Activated CD4-positive, alpha-beta T cell treated with anti-CD3 and anti-CD28 coated beads, Interleukin-2, amount 10 ng/mL, durations not matched to agents 7 days and 5 days (primary cell): ENCODE measurements at regions not wholly inside any gene's neighbourhood (a gene's known extent, or its start where the extent isn't known, plus 50 kb on each side); places are given as distances from the start of the nearest gene placed in this dataset.

ENCODE experiments used
- CTCF ChIA-PET: fragments of 350-600 bp; sonication (Branson Sonifier 250); formaldehyde crosslinking; loops from one replicate; lab custom pipeline; 2021; ENCODE audit warnings: antibody characterized with exemption; lab: Charles Lee
- POLR2A ChIA-PET: fragments of 350-600 bp; sonication (Branson Sonifier 250); formaldehyde crosslinking; loops from one replicate; lab custom pipeline; 2021; ENCODE audit warnings: antibody characterized with exemption; lab: Charles Lee
- DNase-seq: peaks from one replicate; pipeline ENCODE4 v3.0.0-alpha.2; 2020
- H3K27ac Mint-ChIP-seq: one replicate; pipeline ENCODE4 v1.8.0; 2021; ENCODE audit warnings: mild to moderate bottlenecking, moderate library complexity, mixed read lengths
- H3K27me3 Mint-ChIP-seq: one replicate; pipeline ENCODE4 v1.8.0; 2021; ENCODE audit warnings: mixed read lengths
- H3K36me3 Mint-ChIP-seq: one replicate; pipeline ENCODE4 v1.8.0; 2021; ENCODE audit warnings: low read depth, mixed read lengths
- H3K4me1 Mint-ChIP-seq: one replicate; pipeline ENCODE4 v1.8.0; 2021; ENCODE audit warnings: mixed read lengths
- H3K4me3 Mint-ChIP-seq: one replicate; pipeline ENCODE4 v1.8.0; 2021; ENCODE audit warnings: mild to moderate bottlenecking, moderate library complexity, mixed read lengths
- H3K9me3 Mint-ChIP-seq: one replicate; pipeline ENCODE4 v1.8.0; 2021; ENCODE audit warnings: mixed read lengths

DNA sequence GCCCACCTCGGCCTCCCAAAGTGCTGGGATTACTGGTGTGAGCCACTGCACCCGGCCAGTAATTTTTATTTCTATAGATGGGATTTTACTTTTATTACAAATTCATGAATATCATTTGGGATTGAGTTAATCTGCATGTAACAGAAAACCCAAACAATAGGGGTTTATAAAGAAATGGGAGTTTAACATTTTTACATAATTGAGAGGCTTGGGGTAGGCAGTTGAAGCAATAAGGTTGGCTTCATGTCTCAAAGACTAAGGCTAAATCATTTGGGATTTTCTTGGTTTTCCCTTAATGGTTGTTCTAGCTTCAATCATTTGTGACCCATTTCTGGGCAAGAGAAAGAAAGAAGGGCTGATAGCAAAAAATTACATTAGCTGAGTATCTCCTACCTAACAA is 118.7 kb upstream of the FOXD3 start:
- Mint-ChIP-seq H3K27ac (no peak overlapping the region), H3K27me3 (peaks cover 9% of the 10 kb centered on the region), H3K4me1 (no peaks in the 10 kb centered on the region), H3K4me3 (no peak overlapping the region), H3K9me3 (no peaks in the 10 kb centered on the region), H3K36me3 (no peaks in the 10 kb centered on the region)
- CTCF ChIA-PET = no interaction called here
- POLR2A ChIA-PET = no interaction called here
- no peak for DNase-seq

DNA sequence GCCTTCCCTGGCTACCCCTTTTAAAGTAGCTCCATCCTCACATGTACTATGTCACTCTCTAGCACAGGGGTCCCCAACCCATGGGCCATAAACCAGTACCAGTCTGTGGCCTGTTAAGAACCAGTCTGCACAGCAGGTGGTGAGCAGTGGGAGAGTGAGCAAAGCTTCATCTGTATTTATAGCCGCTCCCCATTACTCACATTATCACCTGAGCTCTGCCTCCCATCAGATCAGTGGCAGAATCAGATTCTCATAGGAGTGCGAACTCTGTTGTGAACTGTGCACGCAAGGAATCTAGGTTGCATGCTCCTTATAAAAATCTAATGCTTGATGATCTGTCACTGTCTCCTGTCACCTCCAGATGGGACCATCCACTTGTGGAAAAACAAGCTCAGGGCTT is 116.6 kb upstream of the FOXD3 start:
- H3K4me1 Mint-ChIP-seq = no peaks in the 10 kb centered on the region
- no peaks in the 10 kb centered on the region for H3K36me3 Mint-ChIP-seq
- ChIA-PET CTCF (no interaction called here), POLR2A (no interaction called here)
- peaks cover 2% of the 10 kb centered on the region for H3K27me3 Mint-ChIP-seq
- H3K27ac Mint-ChIP-seq = no peak overlapping the region
- no peak overlapping the region for H3K4me3 Mint-ChIP-seq
- DNase-seq = no peak
- no peaks in the 10 kb centered on the region for H3K9me3 Mint-ChIP-seq

DNA sequence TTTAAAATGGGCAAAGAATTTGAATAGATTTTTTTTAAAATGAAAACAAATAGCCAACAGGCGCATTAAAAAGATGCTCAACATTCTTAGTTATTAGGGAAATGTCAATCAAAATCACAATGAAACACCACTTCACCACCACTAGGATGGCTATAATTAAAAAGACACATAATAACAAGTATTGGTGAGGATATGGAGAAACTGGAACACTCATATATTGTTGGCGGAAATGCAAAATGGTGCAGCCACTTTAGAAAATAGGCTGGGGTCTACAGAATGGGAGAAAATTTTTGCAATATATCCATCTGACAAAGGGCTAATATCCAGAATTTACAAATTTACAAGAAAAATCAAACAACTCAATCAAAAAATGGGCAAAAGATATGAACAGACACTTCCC is 107.8 kb upstream of the FOXD3 start:
- no peak overlapping the region for H3K4me3 Mint-ChIP-seq
- POLR2A ChIA-PET = no interaction called here
- no peak for DNase-seq
- no peaks in the 10 kb centered on the region for H3K36me3 Mint-ChIP-seq
- no peaks in the 10 kb centered on the region for H3K4me1 Mint-ChIP-seq
- H3K27ac Mint-ChIP-seq = no peak overlapping the region
- CTCF ChIA-PET = no interaction called here
- peaks cover 3% of the 10 kb centered on the region for H3K9me3 Mint-ChIP-seq
- no peaks in the 10 kb centered on the region for H3K27me3 Mint-ChIP-seq

DNA sequence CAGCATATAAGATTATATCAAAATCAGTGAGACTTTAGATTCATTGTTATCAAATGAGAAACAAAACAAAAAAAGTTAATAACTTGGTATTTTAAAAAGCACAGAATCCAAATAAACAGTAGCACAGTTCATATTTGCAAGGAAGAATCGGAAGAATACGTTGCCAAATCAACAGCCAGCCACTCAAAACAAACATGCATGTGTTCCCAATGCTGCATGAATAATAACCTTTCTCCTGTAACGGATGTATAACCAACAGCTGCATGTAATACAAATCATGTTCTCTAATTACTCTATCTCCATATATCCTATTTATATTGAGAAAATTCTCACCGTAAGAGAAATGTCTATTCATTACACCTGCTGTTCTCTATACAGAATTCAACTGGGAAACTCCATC is 98.9 kb upstream of the FOXD3 start:
- H3K4me1 Mint-ChIP-seq = no peaks in the 10 kb centered on the region
- peaks cover 5% of the 10 kb centered on the region for H3K27me3 Mint-ChIP-seq
- no peaks in the 10 kb centered on the region for H3K9me3 Mint-ChIP-seq
- H3K36me3 Mint-ChIP-seq = no peaks in the 10 kb centered on the region
- H3K27ac Mint-ChIP-seq = no peak overlapping the region
- no peak for DNase-seq
- no peak overlapping the region for H3K4me3 Mint-ChIP-seq
- POLR2A ChIA-PET = no interaction called here
- CTCF ChIA-PET = no interaction called here

DNA sequence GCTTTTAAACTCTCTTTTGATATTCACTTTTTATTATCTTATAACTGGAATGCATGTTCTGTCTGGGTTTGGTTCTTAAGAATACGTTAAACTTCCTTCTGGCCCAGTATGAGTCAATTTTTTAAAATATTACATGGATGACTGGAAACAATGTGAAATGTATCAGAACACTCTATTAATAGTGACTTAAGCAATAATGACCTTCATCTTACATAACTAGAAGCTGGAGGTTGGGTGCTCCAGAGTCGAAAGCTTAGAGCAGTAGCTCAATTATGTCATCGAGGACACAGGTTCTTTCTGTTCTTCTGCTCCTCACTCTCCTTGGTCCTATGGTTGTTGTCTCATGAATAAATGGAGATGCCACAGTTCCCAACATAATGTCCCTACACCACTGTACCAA is 91.6 kb upstream of the FOXD3 start:
- Mint-ChIP-seq H3K9me3 (no peaks in the 10 kb centered on the region), H3K4me1 (no peaks in the 10 kb centered on the region), H3K36me3 (no peaks in the 10 kb centered on the region), H3K27me3 (peaks cover 2% of the 10 kb centered on the region), H3K4me3 (no peak overlapping the region), H3K27ac (no peak overlapping the region)
- ChIA-PET POLR2A (no interaction called here), CTCF (no interaction called here)
- no peak for DNase-seq

DNA sequence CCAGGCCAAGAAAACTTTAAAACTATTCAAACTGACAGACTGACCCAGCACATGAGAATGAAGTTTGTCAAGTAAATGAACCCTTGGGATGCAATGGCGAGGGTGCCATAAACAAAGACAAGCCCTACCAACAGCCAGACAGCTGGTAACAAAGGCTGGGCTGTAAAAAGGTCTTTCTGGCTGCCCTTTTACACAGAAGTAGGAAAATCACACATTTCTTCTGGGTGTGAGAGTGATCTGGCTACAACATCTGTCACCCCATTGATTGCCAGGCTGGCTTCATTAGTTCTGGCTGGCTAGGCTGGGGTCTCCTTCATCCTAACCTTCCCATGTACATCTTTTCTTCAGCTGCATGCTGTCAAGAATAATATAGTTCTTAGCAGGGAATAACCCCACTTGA is 83.6 kb upstream of the FOXD3 start:
- DNase-seq = no peak
- Mint-ChIP-seq H3K4me3 (no peak overlapping the region), H3K27ac (no peak overlapping the region), H3K4me1 (no peaks in the 10 kb centered on the region), H3K9me3 (no peaks in the 10 kb centered on the region), H3K36me3 (no peaks in the 10 kb centered on the region), H3K27me3 (no peaks in the 10 kb centered on the region)
- CTCF ChIA-PET = no interaction called here
- POLR2A ChIA-PET = no interaction called here

DNA sequence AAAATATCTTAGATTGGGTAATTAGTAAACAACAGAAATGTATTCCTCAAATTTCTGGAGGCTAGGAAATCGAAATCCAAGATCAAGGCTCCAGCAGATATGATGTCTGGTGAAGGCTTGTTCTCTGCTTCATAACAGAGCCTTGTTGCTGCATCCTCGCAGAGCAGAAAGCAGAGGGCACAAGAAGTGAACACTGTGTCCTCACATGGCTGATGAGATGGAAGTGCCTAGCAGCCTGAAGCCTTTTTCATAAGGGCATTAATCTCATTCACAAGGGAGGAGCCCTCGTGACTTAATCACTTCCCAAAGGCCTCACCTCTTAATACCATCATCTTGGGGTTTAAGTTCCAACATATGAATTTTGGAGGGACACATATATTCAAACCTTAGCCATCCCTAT is 77.2 kb upstream of the FOXD3 start:
- POLR2A ChIA-PET = no interaction called here
- CTCF ChIA-PET = no interaction called here
- Mint-ChIP-seq H3K9me3 (no peaks in the 10 kb centered on the region), H3K36me3 (no peaks in the 10 kb centered on the region), H3K27ac (no peak overlapping the region), H3K27me3 (no peaks in the 10 kb centered on the region), H3K4me3 (no peak overlapping the region), H3K4me1 (no peaks in the 10 kb centered on the region)
- no peak for DNase-seq

DNA sequence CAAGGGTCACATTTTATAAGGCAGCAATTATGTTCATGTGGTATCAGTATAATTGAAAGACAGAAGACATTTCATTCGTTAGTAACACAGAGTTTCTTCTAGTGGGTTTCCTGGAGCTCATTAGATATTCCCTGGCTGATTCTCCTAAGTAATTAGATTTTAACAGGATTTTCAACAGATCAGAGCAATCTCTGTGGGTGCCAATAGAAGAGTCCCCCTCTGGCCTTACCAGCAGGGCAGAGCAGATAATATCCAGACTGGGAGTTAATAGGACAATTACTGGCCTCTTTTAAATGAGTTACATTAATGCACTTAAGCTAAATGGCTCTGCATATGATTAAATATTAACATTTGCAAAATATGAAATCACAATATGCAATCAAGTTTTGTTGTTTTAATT is 74.2 kb upstream of the FOXD3 start:
- Mint-ChIP-seq H3K36me3 (no peaks in the 10 kb centered on the region), H3K27me3 (no peaks in the 10 kb centered on the region), H3K9me3 (no peaks in the 10 kb centered on the region), H3K27ac (no peak overlapping the region), H3K4me1 (no peaks in the 10 kb centered on the region), H3K4me3 (no peak overlapping the region)
- CTCF ChIA-PET = no interaction called here
- POLR2A ChIA-PET = no interaction called here
- DNase-seq = no peak

DNA sequence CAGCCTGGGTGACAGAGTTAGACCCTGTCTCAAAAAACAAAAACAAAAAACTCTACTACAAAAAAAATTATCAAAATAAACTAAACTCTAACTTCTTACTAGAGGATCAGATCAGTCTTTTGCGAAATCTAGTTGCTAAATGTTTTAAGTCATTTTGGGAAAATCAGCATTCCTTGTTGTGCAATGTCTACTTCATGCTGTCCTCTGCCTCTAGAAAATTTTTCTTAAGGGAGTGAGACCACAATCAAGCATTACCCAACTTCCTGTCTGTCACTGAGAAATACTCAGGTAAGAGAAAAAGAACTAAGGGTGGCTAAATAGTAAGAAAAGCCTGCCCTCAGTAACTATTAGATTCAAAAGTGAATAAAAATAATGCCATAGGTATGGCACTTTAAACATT is 67.2 kb upstream of the FOXD3 start:
- no peaks in the 10 kb centered on the region for H3K9me3 Mint-ChIP-seq

DNA sequence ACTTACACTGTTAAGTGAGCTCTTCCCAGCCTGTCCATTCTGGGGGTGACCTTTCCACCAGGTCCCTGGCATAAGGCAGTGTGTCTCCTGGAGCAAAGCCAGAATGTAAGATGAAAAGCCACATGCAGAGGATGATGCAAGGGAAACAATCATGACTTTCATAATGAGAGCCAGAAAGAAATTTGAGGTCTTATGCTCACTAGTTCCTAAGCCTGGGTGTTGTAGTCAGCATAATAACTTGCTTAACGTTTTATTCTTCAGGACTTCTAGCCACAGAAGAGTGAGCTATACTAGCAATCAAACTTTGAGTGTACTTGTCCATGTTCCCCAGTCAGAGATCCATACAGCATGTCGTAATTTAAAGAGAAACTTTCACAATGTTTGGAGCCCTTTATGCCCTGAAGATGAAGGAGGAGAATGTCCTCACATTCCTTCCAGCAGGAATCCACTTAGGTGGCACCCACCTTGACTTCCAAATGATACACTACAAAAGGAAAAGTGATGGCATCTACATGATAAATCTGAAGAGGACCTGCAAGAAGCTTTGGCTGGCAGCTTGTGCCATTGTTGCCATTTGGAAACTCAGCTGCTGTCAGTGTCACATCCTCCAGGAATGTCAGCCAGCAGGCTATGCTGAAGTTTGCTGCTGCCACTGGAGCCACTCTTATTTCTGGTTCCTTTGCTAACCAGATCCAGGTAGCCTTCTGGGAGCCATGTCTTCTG is 60.5 kb upstream of the FOXD3 start:
- H3K9me3 Mint-ChIP-seq = no peaks in the 10 kb centered on the region
- no peak overlapping the region for H3K27ac Mint-ChIP-seq
- ChIA-PET CTCF (no interaction called here), POLR2A (no interaction called here)
- no peak for DNase-seq
- no peak overlapping the region for H3K4me3 Mint-ChIP-seq
- no peaks in the 10 kb centered on the region for H3K36me3 Mint-ChIP-seq
- H3K27me3 Mint-ChIP-seq = no peaks in the 10 kb centered on the region
- H3K4me1 Mint-ChIP-seq = no peaks in the 10 kb centered on the region

More for the DNA sequence above, 67.2 kb upstream of the FOXD3 start:
- Mint-ChIP-seq H3K4me1 (no peaks in the 10 kb centered on the region), H3K4me3 (no peak overlapping the region), H3K27ac (no peak overlapping the region), H3K36me3 (no peaks in the 10 kb centered on the region), H3K27me3 (peaks cover 3% of the 10 kb centered on the region)
- DNase-seq = no peak
- ChIA-PET POLR2A (no interaction called here), CTCF (no interaction called here)

DNA sequence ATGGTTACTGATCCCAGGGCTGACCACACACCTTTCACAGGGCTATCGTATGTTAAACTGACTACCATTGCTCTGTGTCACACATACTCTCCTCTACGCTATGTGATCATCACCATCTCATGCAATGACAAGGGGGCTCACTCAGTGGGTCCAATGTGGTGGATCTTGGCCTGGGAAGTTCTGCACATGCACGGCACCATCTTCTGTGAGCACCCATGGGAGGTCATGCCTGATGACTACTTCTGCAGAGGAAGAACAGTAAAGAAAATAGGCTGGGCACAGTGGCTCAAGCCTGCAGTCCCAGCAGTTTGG is 60.0 kb upstream of the FOXD3 start:
- no peaks in the 10 kb centered on the region for H3K27me3 Mint-ChIP-seq
- no peak for DNase-seq
- H3K4me1 Mint-ChIP-seq = no peaks in the 10 kb centered on the region
- no peak overlapping the region for H3K27ac Mint-ChIP-seq
- ChIA-PET CTCF (interaction anchor here (0.6 kb wide), 1 partner anchor 212 kb away, joined by 3 read pairs; no protein-coding TSS in a partner anchor), POLR2A (no interaction called here)
- no peaks in the 10 kb centered on the region for H3K36me3 Mint-ChIP-seq
- no peaks in the 10 kb centered on the region for H3K9me3 Mint-ChIP-seq
- no peak overlapping the region for H3K4me3 Mint-ChIP-seq

DNA sequence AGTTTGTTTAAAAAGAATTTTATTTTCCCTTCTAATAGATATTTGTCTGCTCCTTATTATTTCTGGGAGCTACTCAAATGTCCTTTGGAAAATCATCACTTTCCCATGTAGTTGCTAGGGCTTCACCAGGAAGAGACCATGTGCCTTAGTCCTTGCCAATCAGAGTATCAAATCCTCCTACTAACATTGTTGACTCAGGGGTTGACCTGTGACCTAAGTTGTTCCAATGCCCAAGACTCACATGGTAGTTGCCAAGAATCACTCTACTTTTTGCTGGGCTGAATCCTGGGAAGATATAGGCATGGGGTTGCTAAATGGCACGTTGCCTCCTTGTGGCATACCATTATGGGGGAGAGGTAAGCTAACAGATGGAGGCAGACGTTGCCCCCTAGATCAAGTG is 58.2 kb upstream of the FOXD3 start:
- peaks cover 7% of the 10 kb centered on the region for H3K27me3 Mint-ChIP-seq
- ChIA-PET CTCF (no interaction called here), POLR2A (no interaction called here)
- H3K36me3 Mint-ChIP-seq = no peaks in the 10 kb centered on the region
- H3K27ac Mint-ChIP-seq = no peak overlapping the region
- H3K4me1 Mint-ChIP-seq = no peaks in the 10 kb centered on the region
- no peak for DNase-seq
- H3K4me3 Mint-ChIP-seq = no peak overlapping the region
- no peaks in the 10 kb centered on the region for H3K9me3 Mint-ChIP-seq

DNA sequence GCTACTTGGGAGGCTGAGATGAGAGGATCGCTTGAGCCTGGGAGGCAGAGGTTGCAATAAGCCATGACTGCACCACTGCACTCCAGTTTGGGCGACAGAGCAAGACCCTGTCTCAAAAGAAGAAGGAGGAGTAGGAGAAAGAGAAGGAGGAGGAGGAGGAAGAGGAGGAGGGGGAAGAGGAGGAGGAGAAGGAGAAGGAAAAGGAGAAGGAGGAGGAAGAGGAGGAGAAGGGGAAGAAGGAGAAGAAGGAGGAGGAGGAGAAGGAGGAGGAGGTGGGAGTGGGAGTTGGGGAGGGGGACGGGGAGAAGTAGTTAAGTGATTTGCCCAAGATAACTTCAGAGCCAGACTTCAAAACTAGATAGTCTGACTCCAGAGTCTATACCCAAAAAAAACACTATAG is 55.5 kb upstream of the FOXD3 start:
- POLR2A ChIA-PET = no interaction called here
- Mint-ChIP-seq H3K27ac (no peak overlapping the region), H3K27me3 (peaks cover 9% of the 10 kb centered on the region), H3K36me3 (no peaks in the 10 kb centered on the region), H3K4me3 (no peak overlapping the region), H3K9me3 (no peaks in the 10 kb centered on the region), H3K4me1 (no peaks in the 10 kb centered on the region)
- DNase-seq = no peak
- CTCF ChIA-PET = no interaction called here

DNA sequence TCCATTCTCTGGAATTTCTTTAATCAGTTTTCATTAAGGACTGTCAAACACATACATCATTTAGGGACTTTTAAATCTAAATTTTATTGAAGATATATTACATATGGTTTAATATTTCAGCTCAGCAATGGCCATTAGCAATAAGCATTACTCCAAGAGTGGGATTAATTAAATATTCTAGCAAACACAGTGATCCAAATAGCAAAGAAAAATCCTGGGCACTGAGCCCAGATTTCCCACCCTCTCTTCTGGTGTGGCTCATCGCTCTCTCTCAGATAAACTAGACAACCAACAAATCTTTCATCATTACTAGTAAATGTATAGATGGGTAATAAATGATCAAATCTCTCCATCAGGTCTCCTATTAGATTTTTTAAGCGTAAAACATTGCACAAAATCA is 53.5 kb upstream of the FOXD3 start:
- ChIA-PET CTCF (no interaction called here), POLR2A (no interaction called here)
- peaks cover 18% of the 10 kb centered on the region for H3K27me3 Mint-ChIP-seq
- H3K36me3 Mint-ChIP-seq = no peaks in the 10 kb centered on the region
- no peak for DNase-seq
- no peak overlapping the region for H3K4me3 Mint-ChIP-seq
- H3K9me3 Mint-ChIP-seq = no peaks in the 10 kb centered on the region
- no peaks in the 10 kb centered on the region for H3K4me1 Mint-ChIP-seq
- no peak overlapping the region for H3K27ac Mint-ChIP-seq
